ENCODE measurements at regions not wholly inside any gene's neighbourhood (a gene's known extent, or its start where the extent isn't known, plus 50 kb on each side); places are given as distances from the start of the nearest gene placed in this dataset.
A peak's percentile ranks its signal among the peaks of the same experiment; 100 is the strongest.

DNA sequence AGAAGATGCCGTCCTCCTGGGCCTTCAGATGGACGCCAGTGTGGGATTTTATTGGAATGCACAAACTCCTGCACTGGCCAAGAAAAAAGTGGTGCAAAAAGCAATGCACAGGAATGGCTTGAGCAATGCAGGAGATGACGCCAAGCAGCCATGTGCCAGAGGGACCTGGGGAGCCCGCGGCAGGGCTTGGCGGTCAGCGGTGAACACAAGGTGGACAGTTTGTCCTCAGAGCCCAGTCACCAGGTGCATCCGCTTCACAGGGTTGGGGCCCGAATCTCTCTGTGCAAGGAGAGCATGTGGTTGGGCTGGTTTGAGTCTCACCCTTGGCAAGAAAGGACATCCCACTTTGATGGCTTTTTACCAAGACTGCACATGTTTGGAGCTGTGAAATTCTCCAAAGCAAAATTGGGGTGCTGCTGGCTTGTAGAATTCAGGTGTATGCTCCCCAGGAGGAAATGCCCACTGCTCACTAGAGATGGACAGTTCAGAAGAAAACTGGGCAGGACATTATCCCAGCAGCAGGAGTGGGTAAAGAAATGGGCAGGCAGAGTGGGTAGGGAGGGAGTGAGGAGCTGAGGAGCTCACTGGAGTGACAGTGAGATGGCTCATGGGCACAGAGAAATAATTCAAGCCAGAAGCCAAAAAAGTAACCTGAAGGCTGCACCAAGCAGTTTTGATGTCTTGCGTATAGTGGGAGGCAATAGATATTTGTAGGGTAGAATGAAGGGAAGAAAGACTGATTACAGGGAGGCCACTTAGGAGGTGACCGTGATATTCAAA is 463.9 kb downstream of the MTRR start:
- DNase-seq, result no peak

DNA sequence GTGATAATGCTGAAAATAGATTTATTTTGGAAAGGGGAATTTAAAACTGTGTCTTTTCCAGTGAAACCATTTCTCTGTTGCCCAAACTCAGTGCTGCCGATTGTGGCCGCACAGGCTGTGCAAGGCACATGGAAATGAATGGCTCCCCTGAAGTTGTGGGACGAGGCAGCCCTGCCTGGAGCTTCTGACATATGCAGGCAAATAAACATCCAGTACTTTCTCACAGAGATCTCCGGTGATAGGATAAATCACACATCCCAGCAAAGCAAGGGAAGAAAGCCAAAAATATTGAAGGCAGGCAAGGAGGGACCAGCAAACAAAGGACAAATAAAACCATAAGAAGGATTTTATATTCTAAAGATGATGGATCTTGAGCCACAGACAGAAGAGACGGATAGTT is 464.5 kb downstream of the MTRR start:
- DNase-seq, result no peak

DNA sequence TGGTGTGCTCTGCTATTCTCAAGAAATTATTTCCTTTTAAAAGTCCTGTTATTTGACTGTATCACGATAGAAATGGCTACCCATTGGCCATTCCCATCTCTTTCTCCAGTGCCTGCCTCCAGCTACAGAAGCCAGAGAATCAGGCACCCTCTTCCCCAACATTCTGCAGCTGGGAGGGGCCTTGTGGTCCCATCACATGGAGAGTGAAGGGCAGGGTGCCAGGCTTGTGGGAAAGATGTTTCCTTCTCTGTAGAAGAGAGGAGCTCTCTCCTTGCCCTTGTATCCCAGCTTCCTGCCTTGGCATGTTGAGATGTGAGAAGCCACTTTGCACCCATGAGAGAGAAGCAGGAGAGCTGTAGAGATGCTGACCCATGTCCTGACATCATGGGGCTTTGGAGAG is 465.0 kb downstream of the MTRR start:
- DNase-seq, result no peak

DNA sequence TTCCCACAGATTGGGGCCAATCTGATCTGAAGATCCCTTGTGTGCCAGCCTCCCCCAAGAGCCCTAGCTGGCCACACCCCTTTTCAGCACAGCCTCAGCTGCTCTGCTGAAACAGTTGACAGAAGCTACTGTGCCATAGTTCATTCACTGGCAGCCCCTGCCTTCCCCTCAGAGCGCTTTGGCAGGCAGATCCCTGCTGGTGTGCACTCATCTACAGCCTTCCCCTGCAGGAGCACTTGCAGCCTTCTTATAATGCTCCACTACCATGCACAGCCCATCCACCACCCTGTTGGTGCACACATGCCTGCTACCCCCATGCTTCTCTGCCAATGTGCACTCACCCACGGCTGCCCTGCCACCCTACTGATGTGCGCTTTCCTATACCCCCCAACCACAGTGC is 471.3 kb downstream of the MTRR start:
- DNase-seq, result no peak

DNA sequence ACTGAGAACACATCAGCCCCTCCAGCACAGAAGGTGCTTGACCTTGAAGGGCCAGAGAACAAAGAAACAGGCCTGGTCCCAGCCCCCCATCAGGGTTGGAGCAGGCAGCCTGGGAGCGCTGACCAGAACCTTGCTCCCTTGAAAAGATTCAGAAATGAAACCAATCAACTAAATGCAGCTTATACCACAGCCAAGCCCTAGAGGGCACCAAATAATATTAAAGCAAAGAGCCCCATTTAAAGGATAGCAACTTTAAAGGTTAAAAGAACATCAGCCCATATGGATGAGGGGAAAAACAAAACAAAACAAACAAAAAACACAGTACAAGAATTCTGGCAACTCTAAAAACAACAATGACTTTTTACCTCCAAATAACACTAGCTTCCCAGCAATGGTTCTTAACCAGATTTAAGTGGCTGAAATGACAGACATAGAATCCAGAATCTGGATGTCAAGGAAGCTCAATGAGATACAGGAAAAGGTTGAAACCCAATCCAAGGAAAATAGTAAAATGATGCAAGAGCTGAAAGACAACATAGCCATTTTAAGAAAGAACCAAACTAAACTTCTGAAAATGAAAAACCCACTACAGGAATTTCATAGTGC is 471.9 kb downstream of the MTRR start:
- no peak for DNase-seq

DNA sequence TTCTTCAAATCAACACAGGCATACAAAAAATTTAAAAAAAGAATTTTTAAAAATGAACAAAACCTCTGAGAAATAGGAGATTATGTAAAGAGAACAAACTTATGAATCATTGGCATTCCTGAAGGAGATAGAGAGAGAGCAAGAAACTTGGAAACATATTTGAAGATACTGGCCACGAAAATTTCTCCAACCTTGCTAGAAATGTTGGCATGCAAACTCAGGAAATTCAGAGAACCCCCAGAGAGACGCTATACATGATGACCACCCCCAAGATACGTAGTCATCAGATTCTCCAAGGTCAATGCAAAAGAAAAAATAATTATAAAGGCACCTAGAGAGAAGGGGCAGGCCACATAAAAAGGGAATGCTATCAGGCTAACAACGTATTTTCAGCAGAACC is 472.5 kb downstream of the MTRR start:
- DNase-seq, result no peak

DNA sequence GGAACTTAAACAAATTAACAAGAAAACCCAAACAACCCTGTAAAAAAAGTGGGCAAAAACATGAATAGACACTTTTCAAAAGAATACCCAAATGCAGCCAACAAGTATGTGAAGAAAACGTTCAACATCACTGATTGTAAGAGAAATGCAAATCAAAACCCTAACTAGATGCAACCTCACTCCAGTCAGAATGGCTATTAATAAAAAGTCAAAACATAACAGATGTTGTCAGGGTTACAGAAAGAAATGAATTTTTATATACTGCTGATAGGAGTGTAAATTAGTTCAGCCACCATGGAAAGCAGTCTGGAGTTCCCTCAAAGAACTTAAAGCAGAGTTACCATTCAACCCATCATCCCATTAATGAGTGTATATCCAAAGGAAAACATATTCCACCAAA is 479.0 kb downstream of the MTRR start:
- DNase-seq, result no peak

DNA sequence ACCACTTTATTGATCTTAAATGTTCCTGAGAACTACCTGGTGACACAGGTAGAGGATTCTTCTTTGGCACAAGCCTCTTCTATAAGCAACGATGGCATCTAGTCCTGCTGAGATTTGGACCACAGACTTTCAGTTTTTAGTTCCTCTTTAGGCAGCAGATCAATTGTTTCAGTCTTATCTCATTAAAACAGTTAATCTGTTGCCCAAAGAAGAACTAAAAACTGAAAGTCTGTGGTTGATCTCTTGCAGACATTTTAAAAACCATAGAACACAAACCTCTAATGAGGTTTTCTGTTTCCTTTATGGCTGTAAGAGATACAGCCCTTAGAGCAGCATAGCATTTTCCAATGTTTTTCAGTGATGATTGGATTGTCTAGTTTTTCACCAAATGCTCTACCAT is 480.9 kb downstream of the MTRR start:
- DNase-seq, result no peak

DNA sequence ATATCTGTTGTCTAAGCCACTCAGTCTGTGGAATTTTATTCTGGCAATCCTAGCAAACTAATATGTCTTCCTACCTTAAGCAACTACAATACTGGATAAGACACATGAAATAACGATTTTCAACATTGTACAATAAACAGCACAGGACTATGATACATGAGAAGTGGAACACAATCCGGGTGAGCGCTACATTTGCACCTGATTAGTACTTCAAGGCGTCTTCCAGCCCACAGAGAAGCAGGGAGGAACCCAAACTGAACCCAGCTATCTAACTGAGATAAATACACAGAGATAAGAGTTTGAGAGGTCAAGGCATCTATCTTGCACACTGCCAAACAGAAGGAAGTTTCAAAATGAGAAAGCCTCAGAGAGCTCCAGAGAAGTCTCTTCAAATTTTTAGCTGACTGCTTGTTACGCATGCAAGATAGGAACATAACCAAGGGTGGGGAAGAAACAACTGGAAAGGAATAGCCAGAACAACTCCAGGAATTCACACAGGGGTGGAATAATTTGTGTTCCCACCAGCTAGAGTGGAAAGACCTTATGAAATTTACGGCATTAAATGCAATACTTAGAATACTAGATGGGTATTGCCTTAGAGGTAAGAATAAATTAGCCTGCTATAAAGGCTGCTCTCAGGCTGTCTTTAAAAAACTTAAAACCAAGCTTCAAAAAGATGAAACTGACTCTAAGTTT is 481.8 kb downstream of the MTRR start:
- DNase-seq, result no peak

DNA sequence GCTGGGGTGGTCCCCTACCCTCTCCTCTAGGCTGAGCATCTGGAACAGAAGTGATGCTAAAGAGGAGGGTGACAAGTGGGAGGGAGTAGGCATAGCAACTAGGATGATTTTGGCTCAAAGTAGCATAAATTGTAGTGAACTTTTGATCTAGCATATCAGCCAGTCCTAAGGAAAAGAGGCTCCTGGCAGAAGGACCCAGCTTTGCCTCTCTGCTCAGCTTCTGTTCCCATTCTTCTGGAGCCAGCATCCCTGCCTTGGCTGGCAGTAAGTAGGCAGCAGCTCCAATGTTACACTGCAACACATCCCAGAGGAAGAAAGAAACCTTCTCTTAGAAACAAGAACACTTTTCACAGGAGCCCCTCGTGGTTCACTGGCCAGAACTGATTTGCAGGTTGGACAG is 487.0 kb downstream of the MTRR start:
- no peak for DNase-seq

DNA sequence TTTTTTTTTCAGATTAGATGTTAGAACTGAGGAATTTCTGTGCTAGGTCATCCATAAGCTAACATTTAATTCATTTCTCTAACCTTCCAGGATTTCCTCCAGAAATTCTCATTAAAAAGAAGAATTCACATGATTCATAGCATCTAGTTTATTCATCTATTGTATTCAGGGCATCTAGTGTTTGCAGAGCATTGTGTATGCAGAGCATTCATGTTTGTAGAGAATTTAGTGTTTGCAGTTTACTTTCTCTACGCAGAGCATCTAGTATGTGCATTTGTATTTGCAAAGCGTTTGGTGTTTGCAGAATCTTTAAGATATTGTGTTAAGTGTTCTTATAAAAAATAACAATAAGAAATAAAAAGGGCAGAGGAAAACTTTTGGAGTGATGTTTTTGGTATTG is 491.1 kb downstream of the MTRR start:
- no peak for DNase-seq

DNA sequence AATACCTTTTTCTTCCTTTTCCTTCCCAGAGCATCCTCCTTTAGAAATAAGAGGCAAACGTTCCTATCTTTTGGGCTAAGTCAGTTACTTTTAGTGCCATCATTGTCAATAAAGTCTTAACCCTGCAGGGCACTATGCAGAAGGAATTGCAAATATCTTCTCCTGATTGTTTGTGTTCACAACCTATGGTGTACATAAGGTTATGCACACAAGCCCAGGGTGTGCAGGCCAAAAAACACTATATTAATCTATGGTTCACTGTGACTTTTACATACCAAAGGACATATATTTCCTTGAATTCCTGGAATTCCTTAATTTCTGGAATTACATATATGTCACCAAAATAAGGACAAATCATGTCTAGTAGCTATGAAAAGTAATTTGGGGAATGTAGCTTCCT is 493.5 kb downstream of the MTRR start:
- no peak for DNase-seq

DNA sequence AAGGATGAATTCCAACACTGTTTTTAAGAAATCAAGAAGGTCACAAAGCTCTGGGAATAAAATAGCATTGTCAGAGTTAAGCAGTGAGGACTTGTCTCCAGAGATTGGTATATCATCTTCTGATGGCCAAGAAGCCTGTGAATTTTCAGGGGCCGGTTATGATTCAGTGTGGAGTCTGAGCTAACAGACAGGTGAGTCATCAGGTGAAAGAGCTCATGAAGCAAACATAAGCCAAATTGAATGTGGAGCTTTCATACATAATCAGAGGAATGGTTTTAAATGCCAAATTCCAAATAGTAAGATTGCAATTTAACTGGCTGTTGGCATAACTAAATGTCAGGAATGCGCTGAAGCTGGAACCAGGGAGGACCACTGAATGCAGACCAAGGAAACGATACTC is 494.2 kb downstream of the MTRR start:
- no peak for DNase-seq

DNA sequence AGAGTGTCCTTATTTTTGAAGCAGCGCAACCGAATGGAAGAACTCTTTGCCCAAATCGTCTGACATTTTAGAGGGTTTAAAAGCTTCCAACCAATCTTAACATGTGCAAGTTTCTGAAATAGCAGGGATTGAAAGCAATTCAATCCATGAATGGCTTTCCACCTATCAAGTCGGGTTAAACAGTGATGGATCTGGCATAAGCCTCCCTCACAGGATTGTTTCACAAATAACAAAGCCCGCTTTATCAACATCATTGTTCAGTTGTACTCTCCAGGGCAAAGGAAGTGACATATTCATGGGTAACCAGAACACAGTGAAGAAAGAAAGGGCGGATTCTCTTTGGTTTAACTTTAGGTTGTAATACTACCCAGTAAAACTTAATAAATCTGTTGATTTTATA is 497.3 kb downstream of the MTRR start:
- no peak for DNase-seq

DNA sequence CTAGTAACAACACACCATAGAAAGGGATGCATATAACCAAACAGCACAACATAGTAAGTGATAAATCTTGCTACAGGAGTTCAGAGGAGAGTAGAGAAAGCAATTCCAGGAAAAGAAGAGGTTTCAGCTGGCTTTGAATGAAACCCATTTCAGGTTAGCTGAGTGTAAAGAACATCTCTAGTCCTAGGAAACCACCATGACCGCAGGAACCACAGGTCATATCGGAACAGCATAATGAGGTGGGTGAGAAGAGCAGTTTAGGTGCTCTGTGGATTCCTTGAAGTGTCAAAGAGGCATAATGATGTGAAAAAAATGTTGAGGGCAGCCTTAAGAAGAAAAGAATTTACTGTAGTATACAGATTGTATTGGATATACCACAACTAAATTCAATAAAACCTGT is 507.5 kb downstream of the MTRR start:
- peak in 1 of 2 donors; percentile 3 for DNase-seq

DNA sequence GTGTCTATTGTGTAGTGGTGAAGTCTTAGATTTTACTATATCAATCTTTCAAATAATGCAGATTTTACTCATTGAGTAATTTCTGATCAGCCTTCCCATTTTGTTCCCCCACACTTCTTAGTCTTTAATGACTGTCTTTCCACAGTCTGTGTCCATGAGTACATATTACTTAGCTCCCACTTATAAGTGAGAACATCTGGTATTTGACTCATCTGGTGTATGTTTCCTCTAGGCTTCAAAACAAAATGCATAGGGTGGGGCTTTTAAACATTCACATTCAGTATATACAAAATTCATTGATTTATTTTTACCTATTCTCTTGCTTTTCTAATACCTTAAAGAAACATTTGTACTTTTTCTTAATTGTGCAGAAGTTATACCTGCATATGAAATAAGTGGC is 513.0 kb downstream of the MTRR start:
- DNase-seq, result no peak

DNA sequence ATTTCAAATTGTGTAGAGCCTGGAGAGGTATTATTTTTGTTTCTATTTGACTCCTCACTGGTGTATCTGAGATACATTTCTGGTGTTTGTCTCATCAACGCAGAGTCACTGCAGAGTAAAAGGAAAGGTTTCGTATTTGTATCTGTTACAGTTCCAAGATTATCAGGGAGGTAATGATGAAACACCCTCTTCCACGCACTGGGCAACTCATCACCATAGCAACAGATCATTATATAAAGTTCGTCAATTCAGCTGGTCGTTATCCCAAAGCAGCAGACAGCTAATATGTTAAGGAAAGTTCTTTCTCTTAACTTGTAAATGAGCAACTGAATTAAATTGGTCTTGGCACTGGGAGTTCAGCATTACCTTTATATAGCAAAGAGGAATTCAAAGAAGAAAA is 513.5 kb downstream of the MTRR start:
- no peak for DNase-seq

DNA sequence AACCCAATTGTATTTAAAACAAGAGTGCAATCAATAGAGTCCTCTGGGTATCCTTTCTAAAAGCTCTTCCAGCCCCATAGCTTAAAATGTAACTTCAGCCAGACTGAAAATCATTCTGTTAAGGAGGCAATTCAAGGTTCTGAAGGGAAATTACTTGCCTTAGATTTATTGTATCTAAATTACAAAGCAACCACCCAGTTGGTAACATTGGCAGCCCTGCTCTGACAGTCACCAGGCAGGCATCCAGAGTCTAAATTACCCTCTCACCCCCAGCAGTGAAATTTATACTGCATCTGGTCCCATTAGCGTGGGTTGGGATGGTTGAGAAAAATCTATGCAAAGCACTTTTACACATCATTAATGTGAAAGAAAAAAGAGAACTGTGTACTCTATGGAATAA is 514.7 kb downstream of the MTRR start:
- DNase-seq, result no peak

DNA sequence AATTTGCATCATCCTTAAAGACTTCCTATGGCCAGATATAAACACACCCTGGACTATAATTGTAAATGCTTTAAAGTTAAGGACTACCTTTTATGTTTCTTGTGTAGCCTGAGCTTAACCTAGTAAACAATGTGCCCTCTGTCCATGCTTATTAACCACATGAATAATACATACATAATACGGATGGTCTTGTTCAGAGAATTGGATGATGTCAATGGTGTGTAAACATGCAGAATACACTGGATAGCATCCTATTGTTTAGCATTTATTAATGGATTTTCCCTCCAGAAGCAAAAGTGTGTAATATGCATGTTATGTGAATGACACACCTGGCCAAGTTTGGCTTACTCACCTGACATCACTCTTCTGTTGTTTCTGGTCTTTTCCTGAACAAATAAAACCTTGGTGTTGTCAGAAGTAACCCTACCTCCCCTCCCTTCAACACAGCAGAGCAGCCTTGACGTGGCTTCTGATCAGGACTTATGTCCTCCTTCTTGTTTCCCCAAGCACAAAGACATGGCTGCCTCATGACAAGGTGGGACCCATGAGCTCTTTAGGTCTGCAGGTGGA is 517.9 kb downstream of the MTRR start:
- no peak for DNase-seq

DNA sequence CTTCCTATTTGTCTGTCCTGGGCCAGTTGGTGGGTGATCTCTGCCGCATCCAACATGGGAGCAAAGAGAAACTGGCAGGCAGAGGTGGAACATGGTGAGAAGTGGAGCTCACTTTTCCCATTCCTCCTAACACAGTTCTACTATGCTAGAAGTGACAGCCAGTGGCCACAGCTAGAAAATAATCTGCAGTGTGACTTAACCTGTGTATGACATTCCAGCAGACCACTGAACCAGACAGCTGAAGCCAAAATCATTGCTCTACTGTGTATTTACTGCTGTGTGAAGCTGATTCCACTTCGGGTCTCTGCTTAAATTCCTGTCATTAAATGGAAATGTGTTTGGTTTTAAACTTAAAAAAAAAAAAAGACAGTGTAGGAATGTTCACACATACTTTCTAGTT is 523.0 kb downstream of the MTRR start:
- no peak for DNase-seq

DNA sequence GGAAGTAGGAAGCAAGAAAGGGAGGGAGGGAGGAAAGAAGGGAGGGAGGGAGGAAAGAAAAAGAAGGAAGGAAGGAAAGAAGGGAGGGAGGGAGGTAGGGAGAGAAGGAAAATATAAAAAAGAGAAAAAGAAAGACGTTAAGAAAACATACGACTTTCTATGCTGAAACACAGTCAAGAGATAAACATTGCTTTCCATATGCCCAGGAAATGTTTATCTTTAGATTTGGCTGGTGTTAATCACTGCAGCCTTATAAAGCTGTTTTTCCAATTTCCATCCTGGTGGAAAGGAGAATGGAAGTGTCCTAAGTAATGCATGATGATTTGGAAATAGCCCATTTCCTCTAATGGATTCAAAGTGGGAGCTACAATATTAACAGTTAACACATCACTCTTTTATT is 524.3 kb downstream of the MTRR start:
- DNase-seq, result no peak

DNA sequence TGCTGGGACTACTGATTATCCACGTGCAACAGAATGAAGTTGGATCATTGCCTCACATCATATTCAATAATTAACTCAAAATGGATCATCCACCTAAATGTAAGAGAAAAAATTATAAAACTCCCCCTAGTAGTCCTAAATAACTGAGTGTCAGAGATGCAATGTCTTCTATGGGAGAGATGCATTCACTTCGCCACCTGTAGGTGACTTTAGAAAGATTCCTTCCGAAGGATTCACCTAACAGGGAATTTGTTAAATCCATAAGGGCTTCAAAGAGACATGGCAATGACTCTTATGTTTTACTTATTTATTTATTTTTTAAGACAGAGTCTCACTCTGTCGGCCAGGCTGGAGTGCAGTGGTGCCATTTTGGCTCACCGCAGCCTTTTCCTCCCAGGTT is 526.0 kb downstream of the MTRR start:
- DNase-seq, result no peak

DNA sequence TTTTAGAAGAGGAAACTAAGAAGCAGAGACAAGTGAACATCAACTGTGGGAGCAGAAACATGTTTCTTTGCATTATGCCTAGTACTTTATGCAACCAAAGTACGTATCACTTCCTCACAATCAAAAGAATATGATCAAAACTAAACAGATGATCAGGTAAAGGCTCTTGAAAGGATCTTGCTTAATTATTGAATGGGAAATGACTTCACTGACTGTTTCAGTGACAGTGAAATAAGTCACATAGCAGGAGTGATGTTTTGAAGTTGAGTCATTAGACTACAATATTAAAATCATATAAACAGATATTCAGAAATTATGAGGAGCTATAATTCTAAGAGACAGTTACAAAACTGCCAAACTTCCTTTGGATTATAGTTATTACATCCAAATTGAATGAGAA is 527.3 kb downstream of the MTRR start:
- DNase-seq, result no peak

DNA sequence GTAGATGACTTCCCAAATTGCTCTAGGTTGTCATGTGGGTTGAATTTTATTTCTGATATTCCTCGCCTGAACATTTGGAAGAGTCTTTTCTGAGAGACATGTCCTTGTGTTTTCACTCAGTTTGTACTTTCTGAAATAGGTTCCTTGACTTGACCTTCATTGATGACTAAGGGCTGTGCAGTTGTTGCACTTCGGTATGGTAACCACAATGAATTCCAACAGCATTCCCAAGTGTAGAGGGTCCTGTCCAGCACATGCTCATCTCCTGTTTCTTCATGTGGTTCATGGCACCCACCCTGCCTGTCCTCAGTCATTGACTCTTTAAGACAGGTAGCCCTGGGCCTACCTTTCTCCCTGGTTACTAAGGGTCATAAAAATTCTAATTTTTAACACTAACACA is 527.8 kb downstream of the MTRR start:
- no peak for DNase-seq
